Activated CD8-positive, alpha-beta T cell treated with anti-CD3 and anti-CD28 coated beads, Interleukin-2, amount 10 ng/mL, durations not matched to agents 7 days and 5 days (primary cell): ENCODE measurements at regions not wholly inside any gene's neighbourhood (a gene's known extent, or its start where the extent isn't known, plus 50 kb on each side); places are given as distances from the start of the nearest gene placed in this dataset.

ENCODE experiments used
- ATAC-seq: fragments of 150-1000 bp; cut with Tn5 transposase; one replicate; pipeline ENCODE4 v1.10.0; 2021; ENCODE audit warnings: moderate library complexity
- CTCF ChIA-PET: fragments of 350-600 bp; sonication (Branson Sonifier 250); formaldehyde crosslinking; loops from one replicate; lab custom pipeline; 2021; ENCODE audit warnings: antibody characterized with exemption; lab: Charles Lee
- POLR2A ChIA-PET: fragments of 350-600 bp; sonication (Branson Sonifier 250); formaldehyde crosslinking; loops from one replicate; lab custom pipeline; 2021; ENCODE audit warnings: antibody characterized with exemption; lab: Charles Lee
- DNase-seq: peaks from one replicate; pipeline ENCODE4 v3.0.0-alpha.2; 2020
- H3K27ac Mint-ChIP-seq: one replicate; pipeline ENCODE4 v1.8.0; 2021; ENCODE audit warnings: mild to moderate bottlenecking, mixed read lengths
- H3K27me3 Mint-ChIP-seq: one replicate; pipeline ENCODE4 v1.8.0; 2021; ENCODE audit warnings: low read depth, mixed read lengths
- H3K36me3 Mint-ChIP-seq: one replicate; pipeline ENCODE4 v1.8.0; 2021; ENCODE audit warnings: low read depth, mixed read lengths
- H3K4me1 Mint-ChIP-seq: one replicate; pipeline ENCODE4 v1.8.0; 2021; ENCODE audit warnings: low read depth, mixed read lengths
- H3K4me3 Mint-ChIP-seq: one replicate; pipeline ENCODE4 v1.8.0; 2021; ENCODE audit warnings: mild to moderate bottlenecking, mixed read lengths
- H3K9me3 Mint-ChIP-seq: one replicate; pipeline ENCODE4 v1.8.0; 2022; ENCODE audit warnings: mixed read lengths; ENCODE audit not compliant: insufficient read depth

GRCh38 chr1:221344693-221345092, 397.2 kb downstream of the DUSP10 start:
- Mint-ChIP-seq H3K27ac (no peak overlapping the region), H3K36me3 (no peaks in the 10 kb centered on the region), H3K9me3 (no peaks in the 10 kb centered on the region), H3K27me3 (no peaks in the 10 kb centered on the region), H3K4me3 (no peak overlapping the region), H3K4me1 (no peaks in the 10 kb centered on the region)
- CTCF ChIA-PET, result no interaction called here
- no peak for ATAC-seq
- POLR2A ChIA-PET, result no interaction called here
- DNase-seq, result no peak

DNA sequence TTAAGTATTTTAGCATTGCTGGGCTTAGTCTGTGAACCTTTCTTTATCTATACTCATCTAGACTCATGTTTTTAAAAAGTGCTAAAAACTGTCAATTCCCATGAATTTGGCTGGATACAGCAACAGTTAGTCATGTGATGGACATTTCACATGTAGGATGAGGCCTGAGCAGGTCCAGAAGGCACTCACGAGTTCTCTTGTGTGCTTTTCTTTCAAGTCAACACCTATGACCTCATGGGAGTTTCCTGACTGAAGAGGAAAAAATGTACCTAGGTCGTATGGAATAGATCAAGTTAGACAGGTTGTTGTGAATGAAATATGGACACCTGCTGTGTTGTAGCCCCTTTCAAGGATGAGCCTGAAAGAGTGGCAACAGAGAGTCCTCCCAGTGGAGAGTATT, 394.2 kb downstream of the DUSP10 start:
- Mint-ChIP-seq H3K36me3 (no peaks in the 10 kb centered on the region), H3K27me3 (no peaks in the 10 kb centered on the region), H3K4me3 (no peak overlapping the region), H3K9me3 (no peaks in the 10 kb centered on the region), H3K4me1 (no peaks in the 10 kb centered on the region), H3K27ac (no peak overlapping the region)
- CTCF ChIA-PET, result no interaction called here
- no peak for DNase-seq
- POLR2A ChIA-PET, result no interaction called here
- no peak for ATAC-seq

GRCh38 chr1:221350091-221350490, 391.8 kb downstream of the DUSP10 start:
- H3K27me3 Mint-ChIP-seq, result no peaks in the 10 kb centered on the region
- ATAC-seq, result no peak
- H3K9me3 Mint-ChIP-seq, result no peaks in the 10 kb centered on the region
- H3K4me1 Mint-ChIP-seq, result no peaks in the 10 kb centered on the region
- no peak overlapping the region for H3K4me3 Mint-ChIP-seq
- H3K36me3 Mint-ChIP-seq, result no peaks in the 10 kb centered on the region
- ChIA-PET CTCF (no interaction called here), POLR2A (no interaction called here)
- no peak overlapping the region for H3K27ac Mint-ChIP-seq
- DNase-seq, result no peak

DNA sequence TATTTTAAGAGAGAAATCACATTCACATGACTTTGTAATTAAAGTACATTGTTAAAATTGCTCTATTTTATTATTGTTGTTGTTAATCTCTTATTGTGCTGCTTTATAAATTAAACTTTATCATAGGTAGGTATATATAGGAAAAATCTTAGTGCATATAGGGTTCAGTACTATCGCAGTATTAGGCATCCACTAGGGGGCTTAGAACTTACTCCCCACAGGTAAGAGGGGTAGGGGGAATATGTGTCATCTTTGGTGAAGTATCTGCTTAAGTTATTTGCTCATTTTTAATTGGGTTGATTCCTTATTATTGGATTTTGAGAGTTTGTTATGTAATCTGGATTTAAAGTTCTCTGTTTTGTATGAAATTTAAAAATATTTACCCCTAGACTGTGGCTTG, 385.2 kb downstream of the DUSP10 start:
- H3K36me3 Mint-ChIP-seq, result no peaks in the 10 kb centered on the region
- DNase-seq (no peak), ATAC-seq (no peak)
- no peaks in the 10 kb centered on the region for H3K9me3 Mint-ChIP-seq
- no peaks in the 10 kb centered on the region for H3K4me1 Mint-ChIP-seq
- H3K27ac Mint-ChIP-seq, result no peak overlapping the region
- H3K27me3 Mint-ChIP-seq, result no peaks in the 10 kb centered on the region
- ChIA-PET POLR2A (no interaction called here), CTCF (no interaction called here)
- no peak overlapping the region for H3K4me3 Mint-ChIP-seq

DNA sequence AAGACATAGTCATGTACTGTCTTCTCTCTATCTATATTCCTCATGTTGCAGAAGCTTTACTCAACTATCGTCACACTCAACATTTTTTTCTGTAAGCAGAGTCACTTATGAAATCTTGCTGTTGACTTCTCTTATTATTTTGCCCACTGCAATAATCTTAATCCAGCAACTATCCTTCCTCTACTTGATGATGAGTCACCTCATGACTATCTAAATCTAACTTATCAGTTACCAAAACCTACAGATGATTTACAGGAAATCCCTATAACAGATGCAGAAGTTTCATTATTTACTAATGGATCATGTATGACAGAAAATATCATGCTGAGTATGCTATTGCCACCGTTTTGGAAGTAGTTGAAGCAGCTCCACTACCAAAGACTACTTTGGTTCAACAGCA, 378.9 kb downstream of the DUSP10 start:
- peaks cover 2% of the 10 kb centered on the region for H3K27me3 Mint-ChIP-seq
- DNase-seq (no peak), ATAC-seq (no peak)
- H3K9me3 Mint-ChIP-seq, result no peaks in the 10 kb centered on the region
- CTCF ChIA-PET, result no interaction called here
- H3K36me3 Mint-ChIP-seq, result no peaks in the 10 kb centered on the region
- no peaks in the 10 kb centered on the region for H3K4me1 Mint-ChIP-seq
- POLR2A ChIA-PET, result no interaction called here
- no peak overlapping the region for H3K27ac Mint-ChIP-seq
- no peak overlapping the region for H3K4me3 Mint-ChIP-seq

- H3K27ac Mint-ChIP-seq, result no peak overlapping the region
- no peaks in the 10 kb centered on the region for H3K36me3 Mint-ChIP-seq
- no peak for DNase-seq
- no peaks in the 10 kb centered on the region for H3K4me1 Mint-ChIP-seq
- ChIA-PET CTCF (no interaction called here), POLR2A (no interaction called here)
- ATAC-seq, result no peak
- H3K9me3 Mint-ChIP-seq, result no peaks in the 10 kb centered on the region
- no peak overlapping the region for H3K4me3 Mint-ChIP-seq
- peaks cover 5% of the 10 kb centered on the region for H3K27me3 Mint-ChIP-seq
Observed at GRCh38 chr1:221366495-221367110, 375.3 kb downstream of the DUSP10 start.

DNA sequence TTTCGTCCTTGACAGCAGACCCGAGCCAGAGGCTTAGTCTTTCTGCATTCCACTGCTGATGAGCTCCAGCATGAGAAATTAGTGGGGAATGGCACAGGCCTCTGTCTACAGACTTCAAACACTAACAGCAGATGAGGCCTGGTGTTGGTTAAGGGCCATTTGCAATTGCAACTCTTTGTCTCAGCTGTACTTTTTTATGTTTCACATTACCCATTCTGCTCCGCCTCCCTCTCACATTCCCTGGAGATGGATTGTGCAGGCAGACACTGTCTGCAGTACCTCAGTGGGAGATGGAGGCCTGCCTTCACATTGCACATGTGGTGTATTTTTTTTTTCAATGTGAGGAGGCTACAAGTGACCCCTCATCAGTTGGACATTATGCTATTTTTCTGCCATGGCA, 370.2 kb downstream of the DUSP10 start:
- ATAC-seq, result no peak
- no peaks in the 10 kb centered on the region for H3K36me3 Mint-ChIP-seq
- H3K27ac Mint-ChIP-seq, result no peak overlapping the region
- no peaks in the 10 kb centered on the region for H3K9me3 Mint-ChIP-seq
- peaks cover 3% of the 10 kb centered on the region for H3K27me3 Mint-ChIP-seq
- ChIA-PET POLR2A (no interaction called here), CTCF (no interaction called here)
- DNase-seq, result no peak
- H3K4me1 Mint-ChIP-seq, result no peaks in the 10 kb centered on the region
- H3K4me3 Mint-ChIP-seq, result no peak overlapping the region

GRCh38 chr1:221373795-221374194, 368.1 kb downstream of the DUSP10 start:
- no peaks in the 10 kb centered on the region for H3K36me3 Mint-ChIP-seq
- no peaks in the 10 kb centered on the region for H3K4me1 Mint-ChIP-seq
- ATAC-seq (no peak), DNase-seq (no peak)
- H3K27ac Mint-ChIP-seq, result no peak overlapping the region
- no peaks in the 10 kb centered on the region for H3K9me3 Mint-ChIP-seq
- H3K27me3 Mint-ChIP-seq, result peaks cover 3% of the 10 kb centered on the region
- POLR2A ChIA-PET, result no interaction called here
- H3K4me3 Mint-ChIP-seq, result no peak overlapping the region
- CTCF ChIA-PET, result no interaction called here

GRCh38 chr1:221376286-221376685, 365.6 kb downstream of the DUSP10 start:
- ChIA-PET CTCF (no interaction called here), POLR2A (no interaction called here)
- Mint-ChIP-seq H3K27me3 (peaks cover 2% of the 10 kb centered on the region), H3K4me3 (no peak overlapping the region), H3K9me3 (no peaks in the 10 kb centered on the region), H3K27ac (no peak overlapping the region), H3K4me1 (no peaks in the 10 kb centered on the region), H3K36me3 (no peaks in the 10 kb centered on the region)
- DNase-seq, result no peak
- ATAC-seq, result no peak

- no peaks in the 10 kb centered on the region for H3K4me1 Mint-ChIP-seq
- peaks cover 4% of the 10 kb centered on the region for H3K27me3 Mint-ChIP-seq
- no peak overlapping the region for H3K4me3 Mint-ChIP-seq
- ChIA-PET POLR2A (no interaction called here), CTCF (no interaction called here)
- H3K27ac Mint-ChIP-seq, result no peak overlapping the region
- ATAC-seq, result no peak
- H3K9me3 Mint-ChIP-seq, result no peaks in the 10 kb centered on the region
- DNase-seq, result no peak
- no peaks in the 10 kb centered on the region for H3K36me3 Mint-ChIP-seq
Observed at GRCh38 chr1:221381910-221382623, 359.8 kb downstream of the DUSP10 start.

- no peaks in the 10 kb centered on the region for H3K27me3 Mint-ChIP-seq
- H3K4me1 Mint-ChIP-seq, result peaks cover 5% of the 10 kb centered on the region
- H3K9me3 Mint-ChIP-seq, result no peaks in the 10 kb centered on the region
- no peak overlapping the region for H3K27ac Mint-ChIP-seq
- CTCF ChIA-PET, result no interaction called here
- ATAC-seq (no peak), DNase-seq (no peak)
- H3K36me3 Mint-ChIP-seq, result no peaks in the 10 kb centered on the region
- POLR2A ChIA-PET, result no interaction called here
- H3K4me3 Mint-ChIP-seq, result no peak overlapping the region
Observed at GRCh38 chr1:221392453-221392852, 349.4 kb downstream of the DUSP10 start.

GRCh38 chr1:221394011-221394544, 347.8 kb downstream of the DUSP10 start:
- H3K4me1 Mint-ChIP-seq, result peaks cover 9% of the 10 kb centered on the region
- H3K4me3 Mint-ChIP-seq, result no peak overlapping the region
- CTCF ChIA-PET, result no interaction called here

More at GRCh38 chr1:221394011-221394544, 347.8 kb downstream of the DUSP10 start:
- ATAC-seq (no peak), DNase-seq (no peak)
- Mint-ChIP-seq H3K9me3 (no peaks in the 10 kb centered on the region), H3K36me3 (no peaks in the 10 kb centered on the region), H3K27ac (no peak overlapping the region), H3K27me3 (no peaks in the 10 kb centered on the region)
- POLR2A ChIA-PET, result no interaction called here
